ENCODE measurements at regions not wholly inside any gene's neighbourhood (a gene's known extent, or its start where the extent isn't known, plus 50 kb on each side); places are given as distances from the start of the nearest gene placed in this dataset.
"Not testable (repeated sequence)": the region's sequence is repeated elsewhere in the genome, so short reads cannot be mapped to it uniquely, and the experiment has no call there.

- DNase-seq (ENCODE audit: low read depth in 2 of 2), result no peak
Observed at GRCh38 chr13:26895808-26896466, 135.4 kb upstream of the GPR12 start.

- no peak for DNase-seq (ENCODE audit: low read depth in 2 of 2)
Observed at GRCh38 chr13:26895081-26895807, 134.7 kb upstream of the GPR12 start.

- DNase-seq (ENCODE audit: low read depth in 2 of 2), result no peak
Observed at GRCh38 chr13:26888632-26889031, 128.0 kb upstream of the GPR12 start.

- DNase-seq (ENCODE audit: low read depth in 2 of 2), result no peak
Observed at GRCh38 chr13:26887594-26887993, 127.0 kb upstream of the GPR12 start.

GRCh38 chr13:26883613-26884257, 123.1 kb upstream of the GPR12 start:
- DNase-seq (ENCODE audit: low read depth in 2 of 2), result no peak

GRCh38 chr13:26882731-26883130, 122.1 kb upstream of the GPR12 start:
- DNase-seq (ENCODE audit: low read depth in 2 of 2), result no peak

GRCh38 chr13:26881154-26881553, 120.6 kb upstream of the GPR12 start:
- DNase-seq (ENCODE audit: low read depth in 2 of 2), result no peak

GRCh38 chr13:26880735-26881134, 120.1 kb upstream of the GPR12 start:
- DNase-seq (ENCODE audit: low read depth in 2 of 2), result no peak

- no peak for DNase-seq (ENCODE audit: low read depth in 2 of 2)
Observed at GRCh38 chr13:26878438-26878837, 117.9 kb upstream of the GPR12 start.

- no peak for DNase-seq (ENCODE audit: low read depth in 2 of 2)
Observed at GRCh38 chr13:26873386-26873698, 112.8 kb upstream of the GPR12 start.

- DNase-seq (ENCODE audit: low read depth in 2 of 2), result peak in 1 of 2 donors; percentile 10
Observed at GRCh38 chr13:26872525-26873385, 112.2 kb upstream of the GPR12 start.

GRCh38 chr13:26867451-26868091, 107.0 kb upstream of the GPR12 start:
- no peak for DNase-seq (ENCODE audit: low read depth in 2 of 2)

GRCh38 chr13:26864576-26864975, 104.0 kb upstream of the GPR12 start:
- DNase-seq (ENCODE audit: low read depth in 2 of 2), result no peak

- DNase-seq (ENCODE audit: low read depth in 2 of 2), result no peak
Observed at GRCh38 chr13:26861941-26862340, 101.4 kb upstream of the GPR12 start.

- no peak for DNase-seq (ENCODE audit: low read depth in 2 of 2)
Observed at GRCh38 chr13:26855921-26856320, 95.3 kb upstream of the GPR12 start.

GRCh38 chr13:26855071-26855470, 94.5 kb upstream of the GPR12 start:
- DNase-seq (ENCODE audit: low read depth in 2 of 2), result no peak

- no peak for DNase-seq (ENCODE audit: low read depth in 2 of 2)
Observed at GRCh38 chr13:26853323-26853722, 92.7 kb upstream of the GPR12 start.

GRCh38 chr13:26847281-26847680, 86.7 kb upstream of the GPR12 start:
- no peak for DNase-seq (ENCODE audit: low read depth in 2 of 2)

- not testable (repeated sequence) for DNase-seq (ENCODE audit: low read depth in 2 of 2)
Observed at GRCh38 chr13:26845063-26845462, 84.5 kb upstream of the GPR12 start.

- DNase-seq (ENCODE audit: low read depth in 2 of 2), result no peak
Observed at GRCh38 chr13:26839682-26840081, 79.1 kb upstream of the GPR12 start.

- no peak for DNase-seq (ENCODE audit: low read depth in 2 of 2)
Observed at GRCh38 chr13:26838821-26839220, 78.2 kb upstream of the GPR12 start.

GRCh38 chr13:26837997-26838396, 77.4 kb upstream of the GPR12 start:
- DNase-seq (ENCODE audit: low read depth in 2 of 2), result no peak

Data from stimulated activated CD4-positive, alpha-beta T cell treated with anti-CD3 and anti-CD28 coated beads, Interleukin-1b, Interleukin-23, amount 100 ng/mL, for 1 hour (primary cell).